CD14-positive monocyte (primary cell): ENCODE measurements at regions not wholly inside any gene's neighbourhood (a gene's known extent, or its start where the extent isn't known, plus 50 kb on each side); places are given as distances from the start of the nearest gene placed in this dataset.

Experiments
- DNase-seq, 3 donors: peaks; one replicate each; pipeline ENCODE4 v3.0.0-alpha.2; 2011 to 2022
- H2AFZ ChIP-seq: 2 replicates; pipeline ENCODE4 v1.6.0; 2012; ENCODE audit warnings: mild to moderate bottlenecking, low read depth, low read length, inconsistent platforms; ENCODE audit not compliant: insufficient read depth, poor library complexity, severe bottlenecking
- H3K27ac ChIP-seq, 2 donors: 1 replicate in 1 of 2; 2 replicates in 1 of 2; pipeline ENCODE4 v1.5.1; 2012 to 2013; ENCODE audit warnings: low read length in 2 of 2, control low read depth in 1 of 2, inconsistent platforms in 1 of 2, low read depth in 1 of 2, mild to moderate bottlenecking in 1 of 2
- H3K27me3 ChIP-seq, 2 donors: one replicate each; pipeline versions ENCODE4 v1.6.0 to v1.6.1; 2011 to 2013; ENCODE audit warnings: low read length in 2 of 2; ENCODE audit not compliant: control insufficient read depth in 2 of 2, insufficient read depth in 2 of 2
- H3K36me3 ChIP-seq, 2 donors: replicated peaks in 1 of 2; 1 replicate in 1 of 2; 2 replicates in 1 of 2; pipeline versions ENCODE4 v1.5.1 to v1.6.1; 2012 to 2013; ENCODE audit warnings: low read length in 2 of 2, control low read depth in 1 of 2, inconsistent platforms in 1 of 2, mild to moderate bottlenecking in 1 of 2; ENCODE audit not compliant: insufficient read depth in 2 of 2, control insufficient read depth in 1 of 2
- H3K4me1 ChIP-seq, 2 donors: 1 replicate in 1 of 2; 2 replicates in 1 of 2; pipeline versions ENCODE4 v1.5.1 to v1.6.1; 2012 to 2013; ENCODE audit warnings: low read length in 2 of 2, control low read depth in 1 of 2, inconsistent platforms in 1 of 2, mild to moderate bottlenecking in 1 of 2, moderate library complexity in 1 of 2; ENCODE audit not compliant: insufficient read depth in 2 of 2, control insufficient read depth in 1 of 2
- H3K4me2 ChIP-seq: replicated peaks from 2 replicates; pipeline ENCODE3; 2012; ENCODE audit warnings: low read length, moderate library complexity, mild to moderate bottlenecking; ENCODE audit not compliant: poor library complexity, severe bottlenecking; ENCODE audit errors: extremely low read depth
- H3K4me3 ChIP-seq, 3 experiments: fragments of 200-600 bp in 1 of 3; sonication (generic) in 1 of 3; replicated peaks in 1 of 3; 1 replicate in 2 of 3; 2 replicates in 1 of 3; pipeline ENCODE4 v1.5.1; 2011 to 2013; ENCODE audit warnings: low read length in 3 of 3, mild to moderate bottlenecking in 3 of 3, control low read depth in 2 of 3, low read depth in 2 of 3, inconsistent platforms in 1 of 3, moderate library complexity in 1 of 3
- H3K79me2 ChIP-seq: 2 replicates; pipeline ENCODE4 v1.6.0; 2012; ENCODE audit warnings: mild to moderate bottlenecking, control low read depth, inconsistent platforms, low read length, moderate library complexity; ENCODE audit not compliant: insufficient read depth
- H3K9ac ChIP-seq: 2 replicates; pipeline ENCODE4 v1.6.0; 2017; ENCODE audit warnings: low read length, mild to moderate bottlenecking; ENCODE audit not compliant: insufficient read depth, poor library complexity, severe bottlenecking
- H3K9me3 ChIP-seq, 2 donors: replicated peaks in 1 of 2; 1 replicate in 1 of 2; 2 replicates in 1 of 2; pipeline versions ENCODE4 v1.5.1 to v1.6.1; 2012 to 2013; ENCODE audit warnings: low read length in 2 of 2, control low read depth in 1 of 2; ENCODE audit not compliant: control insufficient read depth in 1 of 2, insufficient read depth in 1 of 2
- H4K20me1 ChIP-seq: 2 replicates; pipeline ENCODE4 v1.6.0; 2012; ENCODE audit warnings: mild to moderate bottlenecking, low read length, control low read depth, moderate library complexity; ENCODE audit not compliant: insufficient read depth
- H3K27ac Mint-ChIP-seq, 7 donors: one replicate each; pipeline ENCODE4 v1.8.0; 2020; ENCODE audit warnings: mild to moderate bottlenecking in 7 of 7, mixed read lengths in 7 of 7, moderate library complexity in 6 of 7, inconsistent platforms in 2 of 7
- H3K27me3 Mint-ChIP-seq, 3 donors: one replicate each; pipeline ENCODE4 v1.8.0; 2021 to 2022; ENCODE audit warnings: low read depth in 3 of 3, mild to moderate bottlenecking in 3 of 3, mixed read lengths in 3 of 3, moderate library complexity in 3 of 3, inconsistent platforms in 1 of 3
- H3K36me3 Mint-ChIP-seq, 2 donors: one replicate each; pipeline ENCODE4 v1.8.0; 2020; ENCODE audit warnings: mixed read lengths in 2 of 2, inconsistent platforms in 1 of 2, mild to moderate bottlenecking in 1 of 2
- H3K4me1 Mint-ChIP-seq: one replicate; pipeline ENCODE4 v1.8.0; 2020; ENCODE audit warnings: mild to moderate bottlenecking, mixed read lengths
- H3K4me3 Mint-ChIP-seq, 2 donors: one replicate each; pipeline ENCODE4 v1.8.0; 2020; ENCODE audit warnings: mild to moderate bottlenecking in 2 of 2, mixed read lengths in 2 of 2, moderate library complexity in 1 of 2
- H3K9me3 Mint-ChIP-seq, 7 donors: one replicate each; pipeline ENCODE4 v1.8.0; 2020 to 2022; ENCODE audit warnings: mixed read lengths in 7 of 7, mild to moderate bottlenecking in 6 of 7, moderate library complexity in 6 of 7, inconsistent platforms in 2 of 7
- CTCF ChIP-seq: fragments of 200-600 bp; IDR thresholded peaks from one replicate; pipeline ENCODE4 v1.8.0; 2022; ENCODE audit warnings: antibody characterized with exemption, mild to moderate bottlenecking
- WGBS: methylation state at CpG from one replicate; pipeline ENCODE4 v1.1.5; 2013; ENCODE audit warnings: missing lambda C conversion rate; ENCODE audit not compliant: insufficient coverage; 5-methylcytosine and 5-hydroxymethylcytosine counted together
- intact Hi-C, 2 donors: fragments of 100-400 bp; cut with micrococcal nuclease; formaldehyde crosslinking; loops; one replicate each; pipeline versions ENCODE4 v1.15.0 to v1.15.1; 2023

- no peak overlapping the region for H3K4me3 Mint-ChIP-seq
- H3K79me2 ChIP-seq = no peaks in the 10 kb centered on the region
- peaks cover 0 to 10% (median 8%) of the 10 kb centered on the region in 7 donors for H3K9me3 Mint-ChIP-seq
- intact Hi-C loops = no loop called here
- 43% methylated on average over 1 of the region's 3 CpGs for WGBS
- no peaks in the 10 kb centered on the region for H4K20me1 ChIP-seq
- no peak overlapping the region for H3K9ac ChIP-seq
- H3K9me3 ChIP-seq = peaks cover 0 to 1% of the 10 kb centered on the region in 2 donors
- H2AFZ ChIP-seq = no peak overlapping the region
- no peaks in the 10 kb centered on the region for H3K4me1 Mint-ChIP-seq
- no peak overlapping the region for H3K27ac Mint-ChIP-seq
- no peak for DNase-seq
- H3K4me1 ChIP-seq = no peaks in the 10 kb centered on the region
- no peaks in the 10 kb centered on the region for H3K36me3 ChIP-seq
- H3K27ac ChIP-seq = no peak overlapping the region
- H3K27me3 ChIP-seq = no peaks in the 10 kb centered on the region
- H3K36me3 Mint-ChIP-seq = no peaks in the 10 kb centered on the region
- peaks cover 0 to 3% (median 2%) of the 10 kb centered on the region in 3 donors for H3K27me3 Mint-ChIP-seq
- H3K4me2 ChIP-seq = no peak overlapping the region
- no peak for TF ChIP-seq CTCF
- no peak overlapping the region for H3K4me3 ChIP-seq
Measured at GRCh38 chr9:107155244-107155817, 127.7 kb upstream of the RAD23B start.

GRCh38 chr9:107158321-107158720 is 124.8 kb upstream of the RAD23B start:
- TF ChIP-seq CTCF = no peak
- Histone ChIP-seq H3K9ac (no peak overlapping the region), H3K4me1 (no peaks in the 10 kb centered on the region), H4K20me1 (no peaks in the 10 kb centered on the region), H3K27me3 (no peaks in the 10 kb centered on the region), H3K9me3 (peaks cover 0 to 4% of the 10 kb centered on the region in 2 donors), H3K79me2 (no peaks in the 10 kb centered on the region), H3K4me3 (no peak overlapping the region), H3K36me3 (no peaks in the 10 kb centered on the region), H3K27ac (no peak overlapping the region), H3K4me2 (no peak overlapping the region), H2AFZ (no peak overlapping the region)
- Mint-ChIP-seq H3K27me3 (peaks cover 0 to 2% (median 2%) of the 10 kb centered on the region in 3 donors), H3K9me3 (peaks cover 0 to 11% (median 9%) of the 10 kb centered on the region in 7 donors), H3K36me3 (no peaks in the 10 kb centered on the region), H3K4me1 (no peaks in the 10 kb centered on the region), H3K4me3 (no peak overlapping the region), H3K27ac (no peak overlapping the region)
- WGBS = 50% methylated on average over 1 of the region's 2 CpGs
- intact Hi-C loops = no loop called here
- DNase-seq = no peak
